Central memory CD8-positive, alpha-beta T cell (primary cell): ENCODE measurements at regions not wholly inside any gene's neighbourhood (a gene's known extent, or its start where the extent isn't known, plus 50 kb on each side); places are given as distances from the start of the nearest gene placed in this dataset.

Experiments used
- ATAC-seq: fragments of 150-1000 bp; cut with Tn5 transposase; replicated peaks from 2 replicates; pipeline ENCODE4 v1.10.0; 2022; ENCODE audit warnings: mild to moderate bottlenecking, moderate FRiP score, moderate number of reproducible peaks; ENCODE audit not compliant: poor library complexity, severe bottlenecking; ENCODE audit errors: extremely low read depth
- DNase-seq, 2 donors: peaks; one replicate each; pipeline ENCODE4 v3.0.0; 2021; ENCODE audit warnings: low spot score in 2 of 2
- H3K27ac Mint-ChIP-seq: one replicate; pipeline ENCODE4 v1.8.0; 2022; ENCODE audit warnings: low read depth, mild to moderate bottlenecking, moderate library complexity, mixed read lengths
- H3K27me3 Mint-ChIP-seq: one replicate; pipeline ENCODE4 v1.8.0; 2022; ENCODE audit warnings: mixed read lengths
- H3K36me3 Mint-ChIP-seq: one replicate; pipeline ENCODE4 v1.8.0; 2022; ENCODE audit warnings: mild to moderate bottlenecking, moderate library complexity, mixed read lengths; ENCODE audit not compliant: insufficient read depth
- H3K4me1 Mint-ChIP-seq: one replicate; pipeline ENCODE4 v1.8.0; 2022; ENCODE audit warnings: mixed read lengths
- H3K4me3 Mint-ChIP-seq: one replicate; pipeline ENCODE4 v1.8.0; 2022; ENCODE audit warnings: mild to moderate bottlenecking, moderate library complexity, mixed read lengths
- H3K9me3 Mint-ChIP-seq: one replicate; pipeline ENCODE4 v1.8.0; 2022; ENCODE audit warnings: mixed read lengths

- Mint-ChIP-seq H3K27me3 (no peaks in the 10 kb centered on the region), H3K4me1 (no peaks in the 10 kb centered on the region), H3K9me3 (no peaks in the 10 kb centered on the region), H3K36me3 (no peaks in the 10 kb centered on the region), H3K27ac (no peak overlapping the region), H3K4me3 (no peak overlapping the region)
- ATAC-seq: no peak
- no peak for DNase-seq
These were observed 91.9 kb upstream of the STARD13 start for GRCh38 chr13:33377411-33377810.

- no peaks in the 10 kb centered on the region for H3K36me3 Mint-ChIP-seq
- H3K27me3 Mint-ChIP-seq: no peaks in the 10 kb centered on the region
- H3K4me1 Mint-ChIP-seq: no peaks in the 10 kb centered on the region
- H3K9me3 Mint-ChIP-seq: no peaks in the 10 kb centered on the region
- DNase-seq: no peak
- H3K4me3 Mint-ChIP-seq: no peak overlapping the region
- no peak for ATAC-seq
- no peak overlapping the region for H3K27ac Mint-ChIP-seq
These were observed 92.3 kb upstream of the STARD13 start for GRCh38 chr13:33377825-33378224.

DNA sequence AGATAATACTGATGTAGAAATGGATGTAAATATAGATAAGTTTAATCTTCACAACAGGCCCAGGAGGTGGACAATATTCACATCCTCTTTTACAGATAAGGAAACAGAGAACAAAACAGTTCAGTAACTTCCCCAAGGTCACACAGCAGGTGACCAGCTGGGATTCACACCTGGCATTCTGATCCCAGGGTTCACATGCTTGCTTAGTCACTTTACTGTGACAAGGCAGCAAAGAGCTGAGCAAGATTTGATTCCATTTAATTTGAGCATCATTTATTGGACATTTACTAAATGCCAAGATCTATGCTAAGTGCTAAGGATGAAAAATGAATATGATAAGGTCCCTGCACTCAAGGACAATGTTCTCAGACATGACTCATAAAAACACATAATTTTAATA, 94.1 kb upstream of the STARD13 start:
- Mint-ChIP-seq H3K4me1 (no peaks in the 10 kb centered on the region), H3K36me3 (no peaks in the 10 kb centered on the region), H3K4me3 (no peak overlapping the region), H3K9me3 (no peaks in the 10 kb centered on the region), H3K27ac (no peak overlapping the region), H3K27me3 (peaks cover 9% of the 10 kb centered on the region)
- no peak for ATAC-seq
- no peak for DNase-seq

GRCh38 chr13:33380487-33381079, 95.0 kb upstream of the STARD13 start:
- ATAC-seq (no peak), DNase-seq (no peak)
- H3K36me3 Mint-ChIP-seq: no peaks in the 10 kb centered on the region
- no peak overlapping the region for H3K27ac Mint-ChIP-seq
- H3K27me3 Mint-ChIP-seq: peaks cover 19% of the 10 kb centered on the region
- H3K4me3 Mint-ChIP-seq: no peak overlapping the region
- H3K4me1 Mint-ChIP-seq: no peaks in the 10 kb centered on the region
- H3K9me3 Mint-ChIP-seq: no peaks in the 10 kb centered on the region

- DNase-seq (no peak), ATAC-seq (no peak)
- Mint-ChIP-seq H3K27me3 (peaks cover 19% of the 10 kb centered on the region), H3K4me1 (no peaks in the 10 kb centered on the region), H3K9me3 (no peaks in the 10 kb centered on the region), H3K4me3 (no peak overlapping the region), H3K36me3 (no peaks in the 10 kb centered on the region), H3K27ac (no peak overlapping the region)
These were observed 95.6 kb upstream of the STARD13 start for GRCh38 chr13:33381180-33381579.

GRCh38 chr13:33381906-33382305, 96.4 kb upstream of the STARD13 start:
- no peak overlapping the region for H3K27ac Mint-ChIP-seq
- ATAC-seq (no peak), DNase-seq (no peak)
- peaks cover 19% of the 10 kb centered on the region for H3K27me3 Mint-ChIP-seq
- no peaks in the 10 kb centered on the region for H3K36me3 Mint-ChIP-seq
- no peak overlapping the region for H3K4me3 Mint-ChIP-seq
- H3K4me1 Mint-ChIP-seq: no peaks in the 10 kb centered on the region
- no peaks in the 10 kb centered on the region for H3K9me3 Mint-ChIP-seq

DNA sequence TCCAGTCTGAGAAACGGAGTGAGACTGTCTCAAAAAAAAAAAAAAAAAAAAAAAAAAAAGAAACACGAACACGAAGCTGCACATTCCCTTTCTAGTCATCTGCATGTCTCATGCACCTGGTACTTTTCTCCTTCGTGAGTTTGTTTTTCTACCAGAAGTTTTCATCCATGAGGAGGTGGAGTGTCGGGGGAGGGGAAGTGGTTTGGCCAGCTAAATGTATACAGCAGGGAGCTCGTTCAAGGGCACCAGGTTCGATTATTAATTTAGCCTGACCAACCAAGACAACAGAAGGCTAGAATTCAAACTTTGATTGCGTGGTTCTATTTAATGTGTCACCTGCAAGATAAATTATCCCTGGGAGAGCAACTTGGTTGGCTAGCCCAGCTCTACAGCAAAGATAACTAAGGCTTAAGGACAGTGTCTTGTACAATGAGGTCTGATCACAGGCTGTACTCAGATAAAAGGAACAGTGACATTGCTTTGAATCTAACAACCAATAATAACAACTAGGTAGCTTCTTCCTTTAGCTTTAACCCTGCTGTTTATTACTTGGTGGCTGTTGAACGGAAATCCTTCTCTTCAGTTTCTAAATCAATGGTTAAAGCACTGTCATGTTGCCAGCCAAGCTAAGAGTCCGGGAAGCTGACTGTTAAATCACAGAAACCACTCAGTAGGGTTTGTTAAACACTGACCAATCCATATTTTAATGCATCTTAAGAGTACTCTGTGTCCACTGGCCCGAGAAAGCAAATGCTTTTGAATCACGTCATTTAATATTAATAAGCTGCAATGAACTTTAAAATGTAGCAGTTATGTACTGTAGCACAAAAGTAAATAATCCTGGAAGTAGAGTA, 98.4 kb upstream of the STARD13 start:
- Mint-ChIP-seq H3K9me3 (no peaks in the 10 kb centered on the region), H3K4me1 (no peaks in the 10 kb centered on the region), H3K4me3 (no peak overlapping the region), H3K27ac (no peak overlapping the region), H3K36me3 (no peaks in the 10 kb centered on the region), H3K27me3 (peaks cover 19% of the 10 kb centered on the region)
- ATAC-seq (no peak), DNase-seq (no peak)

DNA sequence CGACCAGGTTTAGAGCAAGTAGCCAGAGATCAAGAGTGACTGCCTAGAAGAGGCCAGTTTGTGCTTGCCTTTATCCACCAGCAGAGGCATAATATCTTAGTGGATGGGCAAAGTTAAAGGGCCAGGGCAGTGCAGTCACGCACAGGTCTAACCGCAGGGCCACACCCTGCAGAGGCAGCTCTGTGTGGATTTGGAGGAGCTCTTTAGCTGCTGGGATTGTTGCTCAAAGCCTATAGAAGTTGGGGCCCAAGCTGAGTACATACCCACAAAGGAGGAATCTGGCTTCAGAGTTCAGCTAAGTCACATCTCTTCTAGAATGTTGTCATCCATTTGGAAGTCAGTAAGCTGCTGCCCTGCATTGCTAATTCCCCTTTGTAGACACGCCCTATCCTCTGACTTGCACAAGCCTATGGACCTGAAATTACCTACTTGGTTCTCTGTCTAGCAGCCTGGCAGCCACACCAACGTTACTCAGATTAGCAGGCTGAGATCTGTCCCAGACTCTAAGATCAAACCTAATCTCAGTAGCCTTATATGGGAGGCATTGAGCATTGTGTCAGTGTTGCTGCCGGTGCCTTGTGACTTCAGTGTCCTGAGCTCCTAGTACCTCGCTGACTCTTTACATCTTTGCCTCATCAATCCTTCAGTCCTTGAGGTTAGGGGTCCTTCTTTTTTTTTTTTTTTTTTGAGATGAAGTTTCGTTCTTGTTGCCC, 102.9 kb upstream of the STARD13 start:
- no peaks in the 10 kb centered on the region for H3K9me3 Mint-ChIP-seq
- no peak for ATAC-seq
- H3K27me3 Mint-ChIP-seq: peaks cover 19% of the 10 kb centered on the region
- H3K4me1 Mint-ChIP-seq: no peaks in the 10 kb centered on the region
- no peak overlapping the region for H3K4me3 Mint-ChIP-seq
- H3K27ac Mint-ChIP-seq: no peak overlapping the region
- DNase-seq: no peak
- no peaks in the 10 kb centered on the region for H3K36me3 Mint-ChIP-seq

DNA sequence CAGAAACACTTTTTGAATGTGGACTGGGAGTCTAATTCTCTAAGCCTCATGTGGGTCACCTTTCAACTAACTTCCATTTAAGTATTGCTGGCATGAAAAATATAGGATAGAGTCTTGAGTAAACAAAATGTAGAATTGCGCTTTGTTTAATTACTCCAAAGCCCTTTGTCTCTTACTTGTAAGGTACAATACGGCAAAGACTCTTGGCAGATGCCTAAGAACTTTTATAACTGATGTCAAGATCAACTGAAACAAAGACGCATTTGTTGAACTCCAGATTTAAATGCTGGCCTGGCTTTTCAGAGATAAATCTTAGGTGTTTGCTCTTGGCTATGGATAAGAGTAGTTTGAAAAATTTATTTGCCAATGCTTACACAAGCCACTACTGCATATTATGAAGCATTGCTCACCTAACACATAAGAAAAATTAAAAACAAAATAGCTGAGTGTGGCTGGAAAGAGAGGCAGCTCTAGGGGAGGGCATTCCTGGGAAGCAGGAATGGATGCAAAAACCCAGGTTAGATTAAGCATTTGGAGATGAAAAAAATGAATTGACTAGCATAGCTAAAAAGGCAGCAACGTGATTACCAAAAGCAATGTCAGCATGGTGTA, 107.3 kb upstream of the STARD13 start:
- no peak overlapping the region for H3K27ac Mint-ChIP-seq
- ATAC-seq (no peak), DNase-seq (no peak)
- H3K9me3 Mint-ChIP-seq: peaks cover 5% of the 10 kb centered on the region
- H3K36me3 Mint-ChIP-seq: no peaks in the 10 kb centered on the region
- H3K27me3 Mint-ChIP-seq: peaks cover 22% of the 10 kb centered on the region
- no peaks in the 10 kb centered on the region for H3K4me1 Mint-ChIP-seq
- H3K4me3 Mint-ChIP-seq: no peak overlapping the region

DNA sequence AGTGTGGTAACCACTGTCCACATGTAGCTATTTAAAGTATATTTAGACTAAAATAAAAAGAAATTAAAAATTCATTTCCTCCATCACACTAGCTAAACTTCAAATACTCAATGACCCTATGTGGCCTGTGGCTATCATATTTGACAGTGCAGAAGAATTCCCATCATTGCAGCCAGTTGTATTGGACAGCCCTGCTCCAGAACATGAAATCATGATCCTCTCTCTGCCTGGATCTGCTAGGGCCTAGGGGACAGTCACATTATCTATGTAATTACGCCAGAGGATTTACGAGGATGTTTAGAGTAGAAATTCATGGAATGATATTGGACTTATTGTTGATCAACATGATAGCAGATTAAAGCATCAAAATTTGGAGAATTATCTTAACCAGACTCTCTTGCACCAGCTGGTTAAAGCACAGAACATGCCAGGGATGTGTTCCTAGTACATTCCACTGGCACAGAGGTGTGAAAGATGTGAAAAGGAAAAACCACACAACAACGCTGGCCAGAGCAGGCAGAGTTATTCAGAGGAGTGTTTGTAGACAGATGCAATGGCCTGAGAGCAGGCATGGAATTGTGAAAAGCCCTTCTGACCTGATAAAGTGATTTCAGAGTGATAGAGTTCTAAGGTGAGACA, 108.9 kb upstream of the STARD13 start:
- peaks cover 5% of the 10 kb centered on the region for H3K9me3 Mint-ChIP-seq
- DNase-seq (no peak), ATAC-seq (no peak)
- H3K4me1 Mint-ChIP-seq: no peaks in the 10 kb centered on the region
- H3K27me3 Mint-ChIP-seq: peaks cover 22% of the 10 kb centered on the region
- no peak overlapping the region for H3K27ac Mint-ChIP-seq
- H3K36me3 Mint-ChIP-seq: no peaks in the 10 kb centered on the region
- H3K4me3 Mint-ChIP-seq: no peak overlapping the region

DNA sequence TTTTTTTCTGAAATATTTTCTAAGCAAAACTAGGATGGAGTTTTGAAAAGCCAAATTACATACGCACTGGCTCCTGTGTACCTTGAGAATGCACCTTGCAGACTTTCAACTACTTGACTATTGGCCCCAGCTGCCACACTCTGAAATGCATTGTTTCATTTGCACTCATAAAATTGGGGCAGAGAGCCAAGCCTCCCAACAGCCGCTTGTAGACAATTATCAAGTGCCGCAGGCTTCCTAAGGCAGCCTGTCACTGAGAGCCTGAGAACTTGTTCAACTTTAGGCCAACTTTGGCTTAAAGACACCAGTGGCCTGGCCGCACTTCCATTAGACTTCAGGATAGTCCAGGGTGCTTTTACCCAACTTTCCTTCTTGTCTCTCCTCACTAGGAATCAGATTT, 115.7 kb upstream of the STARD13 start:
- H3K36me3 Mint-ChIP-seq: no peaks in the 10 kb centered on the region
- H3K4me1 Mint-ChIP-seq: no peaks in the 10 kb centered on the region
- peaks cover 10% of the 10 kb centered on the region for H3K27me3 Mint-ChIP-seq
- DNase-seq: no peak
- peaks cover 5% of the 10 kb centered on the region for H3K9me3 Mint-ChIP-seq
- H3K4me3 Mint-ChIP-seq: no peak overlapping the region
- no peak overlapping the region for H3K27ac Mint-ChIP-seq
- ATAC-seq: no peak

- no peaks in the 10 kb centered on the region for H3K4me1 Mint-ChIP-seq
- H3K27me3 Mint-ChIP-seq: no peaks in the 10 kb centered on the region
- H3K36me3 Mint-ChIP-seq: no peaks in the 10 kb centered on the region
- no peak overlapping the region for H3K27ac Mint-ChIP-seq
- no peaks in the 10 kb centered on the region for H3K9me3 Mint-ChIP-seq
- ATAC-seq (no peak), DNase-seq (no peak)
- no peak overlapping the region for H3K4me3 Mint-ChIP-seq
These were observed 117.4 kb upstream of the STARD13 start for GRCh38 chr13:33402975-33403374.
